Fibroblast of pulmonary artery (primary cell): ENCODE measurements at regions not wholly inside any gene's neighbourhood (a gene's known extent, or its start where the extent isn't known, plus 50 kb on each side); places are given as distances from the start of the nearest gene placed in this dataset.

Source experiments
- DNase-seq: peaks from one replicate; pipeline ENCODE4 v3.0.0-alpha.2; 2010; ENCODE audit warnings: low read depth
- H3K4me3 ChIP-seq: replicated peaks from 2 replicates; pipeline ENCODE4 v1.5.1; 2011; ENCODE audit warnings: low read depth, mild to moderate bottlenecking, control low read depth, low read length, moderate library complexity
- CTCF ChIP-seq: IDR thresholded peaks from 2 replicates; pipeline ENCODE4 v1.5.1; 2011; ENCODE audit warnings: mild to moderate bottlenecking, control low read depth, low read length, inconsistent platforms; ENCODE audit errors: missing control alignments

- TF ChIP-seq CTCF, result no peak
- peak; percentile 3 for DNase-seq
- no peak overlapping the region for H3K4me3 ChIP-seq
These were observed 734.2 kb downstream of the MCTP2 start for GRCh38 chr15:94965593-94965992.

- TF ChIP-seq CTCF, result no peak
- DNase-seq, result peak; percentile 0
- H3K4me3 ChIP-seq, result no peak overlapping the region
These were observed 736.8 kb downstream of the MCTP2 start for GRCh38 chr15:94968133-94968532.

DNA sequence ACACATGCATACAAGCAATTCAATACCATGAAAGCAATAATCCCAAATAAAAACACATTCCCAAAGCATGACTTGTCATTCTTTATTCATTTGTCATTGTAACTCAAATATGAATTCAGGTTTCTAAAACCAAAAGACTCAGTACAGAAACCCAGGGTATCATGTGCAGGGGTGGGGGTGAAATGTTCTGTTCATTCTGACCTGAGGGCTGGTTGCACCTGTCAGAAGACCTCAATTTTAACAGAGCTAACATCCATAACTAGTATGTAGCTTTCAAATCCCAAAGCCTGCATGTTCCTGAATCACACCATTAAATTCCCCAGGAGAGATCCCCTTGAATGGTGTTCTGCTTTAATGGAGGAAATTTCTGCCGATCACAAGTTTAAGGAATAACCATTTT is 738.7 kb downstream of the MCTP2 start:
- DNase-seq, result no peak
- H3K4me3 ChIP-seq, result no peak overlapping the region
- no peak for TF ChIP-seq CTCF

DNA sequence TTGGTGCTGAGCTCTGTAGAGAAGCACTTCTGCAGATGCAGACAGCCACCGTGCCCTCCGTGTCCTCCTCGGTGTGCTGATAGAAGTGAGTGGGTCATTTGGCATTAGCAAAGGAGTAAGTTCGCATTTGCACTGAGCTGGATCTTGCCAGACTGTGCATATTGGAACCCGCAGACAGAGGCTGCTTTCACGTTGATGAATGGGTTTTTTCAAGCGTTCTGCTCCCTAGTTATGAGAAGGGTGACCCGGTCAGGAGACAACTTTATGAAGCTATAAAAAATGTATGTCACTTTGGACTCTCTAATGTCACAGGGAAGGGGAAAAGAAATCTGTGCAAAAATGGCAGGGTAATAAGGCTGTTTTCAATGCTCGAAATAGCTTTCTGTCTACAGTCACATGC is 739.4 kb downstream of the MCTP2 start:
- DNase-seq, result no peak
- H3K4me3 ChIP-seq, result no peak overlapping the region
- TF ChIP-seq CTCF, result no peak

DNA sequence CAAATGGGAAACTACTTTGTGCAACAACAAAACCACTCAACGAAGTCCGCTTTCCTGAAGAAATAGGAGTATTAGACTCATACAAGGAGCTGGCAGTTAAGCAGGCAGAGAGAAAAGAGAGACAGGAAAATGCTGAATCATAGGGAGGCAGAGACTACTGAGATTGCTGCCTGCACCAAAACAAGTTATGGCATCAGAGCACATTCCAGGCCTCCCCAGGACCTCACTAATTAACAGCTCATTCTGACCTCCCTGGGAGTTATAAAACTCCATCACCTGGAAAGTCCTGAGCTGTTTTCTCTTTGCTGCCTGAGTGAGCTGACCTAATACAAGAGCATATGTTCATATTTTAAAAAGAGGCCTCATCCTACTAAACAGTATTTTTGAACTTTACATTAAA is 741.0 kb downstream of the MCTP2 start:
- no peak for TF ChIP-seq CTCF
- H3K4me3 ChIP-seq, result no peak overlapping the region
- DNase-seq, result peak; percentile 4

GRCh38 chr15:94987085-94987484 is 755.7 kb downstream of the MCTP2 start:
- no peak for DNase-seq
- no peak overlapping the region for H3K4me3 ChIP-seq
- no peak for TF ChIP-seq CTCF

- DNase-seq, result no peak
- H3K4me3 ChIP-seq, result no peak overlapping the region
- TF ChIP-seq CTCF, result no peak
These were observed 760.4 kb downstream of the MCTP2 start for GRCh38 chr15:94991718-94992117.
